DMS153 (cell line): ENCODE measurements at regions not wholly inside any gene's neighbourhood (a gene's known extent, or its start where the extent isn't known, plus 50 kb on each side); places are given as distances from the start of the nearest gene placed in this dataset.
A peak's percentile ranks its signal among the peaks of the same experiment; 100 is the strongest.

Experiments used
- DNase-seq: peaks from one replicate; lab custom pipeline; 2025; lab: John Stamatoyannopoulos, UW

GRCh38 chr2:145832681-145833080 lies 1312.8 kb upstream of the ZEB2 start:
- DNase-seq: no peak

- no peak for DNase-seq
Observed at GRCh38 chr2:145829931-145830330, 1310.0 kb upstream of the ZEB2 start.

GRCh38 chr2:145827235-145827634 lies 1307.3 kb upstream of the ZEB2 start:
- no peak for DNase-seq

- DNase-seq: no peak
Observed at GRCh38 chr2:145824384-145824783, 1304.5 kb upstream of the ZEB2 start.

GRCh38 chr2:145822892-145823534 lies 1303.1 kb upstream of the ZEB2 start:
- DNase-seq: no peak

- DNase-seq: no peak
Observed at GRCh38 chr2:145820651-145821050, 1300.7 kb upstream of the ZEB2 start.

- no peak for DNase-seq
Observed at GRCh38 chr2:145818890-145819504, 1299.1 kb upstream of the ZEB2 start.

GRCh38 chr2:145815933-145816332 lies 1296.0 kb upstream of the ZEB2 start:
- DNase-seq: peak; percentile 11

- no peak for DNase-seq
Observed at GRCh38 chr2:145813481-145813880, 1293.6 kb upstream of the ZEB2 start.

GRCh38 chr2:145812165-145812554 lies 1292.2 kb upstream of the ZEB2 start:
- no peak for DNase-seq

- no peak for DNase-seq
Observed at GRCh38 chr2:145811276-145812164, 1291.6 kb upstream of the ZEB2 start.

GRCh38 chr2:145807968-145808367 lies 1288.0 kb upstream of the ZEB2 start:
- DNase-seq: no peak

GRCh38 chr2:145807554-145807953 lies 1287.6 kb upstream of the ZEB2 start:
- no peak for DNase-seq

GRCh38 chr2:145806546-145806945 lies 1286.6 kb upstream of the ZEB2 start:
- DNase-seq: no peak

GRCh38 chr2:145802133-145802532 lies 1282.2 kb upstream of the ZEB2 start:
- no peak for DNase-seq

- no peak for DNase-seq
Observed at GRCh38 chr2:145801210-145801609, 1281.3 kb upstream of the ZEB2 start.

GRCh38 chr2:145800151-145801091 lies 1280.5 kb upstream of the ZEB2 start:
- DNase-seq: peak; percentile 12

GRCh38 chr2:145799595-145800108 lies 1279.7 kb upstream of the ZEB2 start:
- DNase-seq: no peak

GRCh38 chr2:145798419-145798818 lies 1278.5 kb upstream of the ZEB2 start:
- no peak for DNase-seq

GRCh38 chr2:145797692-145798091 lies 1277.8 kb upstream of the ZEB2 start:
- DNase-seq: no peak

GRCh38 chr2:145792745-145793144 lies 1272.8 kb upstream of the ZEB2 start:
- DNase-seq: no peak

GRCh38 chr2:145789636-145790035 lies 1269.7 kb upstream of the ZEB2 start:
- no peak for DNase-seq
